Astrocyte (in vitro differentiated cells and primary cell): ENCODE measurements at regions not wholly inside any gene's neighbourhood (a gene's known extent, or its start where the extent isn't known, plus 50 kb on each side); places are given as distances from the start of the nearest gene placed in this dataset.
"Not testable (repeated sequence)": the region's sequence is repeated elsewhere in the genome, so short reads cannot be mapped to it uniquely, and the experiment has no call there.

ENCODE experiments used
- DNase-seq: peaks from one replicate; pipeline ENCODE4 v3.0.0-alpha.2; 2010; ENCODE audit warnings: low read depth
- FAIRE-seq: peaks from 2 replicates; lab custom pipeline; 2011; peaks lifted over from hg19 to GRCh38; lab: Jason Lieb, UNC
- H2AFZ ChIP-seq: 2 replicates; pipeline ENCODE4 v1.6.0; 2012; ENCODE audit warnings: low read depth, low read length, inconsistent platforms
- H3K27ac ChIP-seq: 2 replicates; pipeline ENCODE4 v1.5.1; 2011; ENCODE audit warnings: low read depth, low read length, inconsistent platforms
- H3K27me3 ChIP-seq: 2 replicates; pipeline ENCODE4 v1.6.0; 2011; ENCODE audit warnings: low read length, inconsistent platforms; ENCODE audit not compliant: insufficient read depth
- H3K36me3 ChIP-seq: 2 replicates; pipeline ENCODE4 v1.5.1; 2011; ENCODE audit warnings: low read length, inconsistent platforms; ENCODE audit not compliant: insufficient read depth
- H3K4me1 ChIP-seq: 2 replicates; pipeline ENCODE4 v1.5.1; 2011; ENCODE audit warnings: low read length, inconsistent platforms; ENCODE audit not compliant: insufficient read depth
- H3K4me2 ChIP-seq: 2 replicates; pipeline ENCODE4 v1.6.0; 2012; ENCODE audit warnings: low read length, inconsistent platforms
- H3K4me3 ChIP-seq: 2 replicates; pipeline ENCODE4 v1.5.1; 2011; ENCODE audit warnings: low read depth, mild to moderate bottlenecking, low read length, inconsistent platforms; ENCODE audit not compliant: insufficient read depth
- H3K79me2 ChIP-seq: 2 replicates; pipeline ENCODE4 v1.6.0; 2012; ENCODE audit warnings: mild to moderate bottlenecking, low read length, inconsistent platforms; ENCODE audit not compliant: insufficient read depth
- H3K9ac ChIP-seq: 2 replicates; pipeline ENCODE4 v1.6.0; 2012; ENCODE audit warnings: mild to moderate bottlenecking, low read length, inconsistent platforms
- H3K9me3 ChIP-seq: 2 replicates; pipeline ENCODE4 v1.5.1; 2012; ENCODE audit warnings: low read depth, mild to moderate bottlenecking, low read length, inconsistent platforms; ENCODE audit not compliant: insufficient read depth
- H4K20me1 ChIP-seq: 2 replicates; pipeline ENCODE4 v1.6.0; 2012; ENCODE audit warnings: low read length, inconsistent platforms; ENCODE audit not compliant: insufficient read depth
- H3K27ac Mint-ChIP-seq: one replicate; pipeline ENCODE4 v1.8.0; 2021; ENCODE audit warnings: mild to moderate bottlenecking, mixed read lengths; ENCODE audit not compliant: unreplicated experiment
- H3K27me3 Mint-ChIP-seq: one replicate; pipeline ENCODE4 v1.8.0; 2021; ENCODE audit warnings: low read depth, mixed read lengths; ENCODE audit not compliant: unreplicated experiment
- H3K36me3 Mint-ChIP-seq: one replicate; pipeline ENCODE4 v1.8.0; 2021; ENCODE audit warnings: low read depth, mixed read lengths; ENCODE audit not compliant: unreplicated experiment
- H3K4me1 Mint-ChIP-seq: one replicate; pipeline ENCODE4 v1.8.0; 2021; ENCODE audit warnings: low read depth, mixed read lengths; ENCODE audit not compliant: unreplicated experiment
- H3K4me3 Mint-ChIP-seq: one replicate; pipeline ENCODE4 v1.8.0; 2021; ENCODE audit warnings: mild to moderate bottlenecking, moderate library complexity, mixed read lengths; ENCODE audit not compliant: unreplicated experiment
- H3K9me3 Mint-ChIP-seq: one replicate; pipeline ENCODE4 v1.8.0; 2021; ENCODE audit warnings: mild to moderate bottlenecking, mixed read lengths; ENCODE audit not compliant: unreplicated experiment
- EZH2 ChIP-seq: IDR thresholded peaks from 2 replicates; pipeline ENCODE4 v1.6.1; 2012; ENCODE audit warnings: mild to moderate bottlenecking, low read length, inconsistent platforms; ENCODE audit not compliant: insufficient read depth
- TF ChIP-seq, protein P1 (sequence below): IDR thresholded peaks from 2 replicates; pipeline ENCODE4 v1.5.1; 2011; ENCODE audit warnings: low read depth, mild to moderate bottlenecking, inconsistent platforms, low read length, moderate library complexity; ENCODE audit not compliant: insufficient read depth

DNA sequence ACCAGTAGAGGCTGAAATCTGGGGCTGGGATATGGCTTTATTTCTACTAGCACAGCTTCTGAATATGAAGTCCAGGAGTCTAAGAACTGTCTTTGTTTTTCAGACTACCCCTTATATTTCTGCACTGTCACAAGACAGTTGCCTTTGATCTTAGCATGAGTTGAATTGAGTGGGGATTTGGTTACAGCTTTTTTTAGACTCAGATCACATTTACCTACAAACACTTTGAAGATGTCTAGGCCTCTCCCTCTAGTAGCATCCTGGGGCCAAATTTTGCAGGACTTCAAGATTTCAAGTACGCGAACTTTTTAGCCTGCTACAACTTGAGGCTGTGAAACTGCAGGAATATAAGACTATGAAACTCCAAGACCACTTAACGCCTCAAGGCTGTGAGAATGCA is 240.2 kb downstream of the NEBL start:
- Histone ChIP-seq H3K4me3 (no peak overlapping the region), H3K79me2 (no peaks in the 10 kb centered on the region), H4K20me1 (no peaks in the 10 kb centered on the region), H3K27me3 (no peaks in the 10 kb centered on the region), H3K4me1 (no peaks in the 10 kb centered on the region), H2AFZ (no peak overlapping the region), H3K4me2 (no peak overlapping the region), H3K9ac (no peak overlapping the region), H3K27ac (no peak overlapping the region), H3K36me3 (no peaks in the 10 kb centered on the region), H3K9me3 (no peaks in the 10 kb centered on the region)
- no peaks in the 10 kb centered on the region for H3K27me3 Mint-ChIP-seq
- H3K4me3 Mint-ChIP-seq: no peak overlapping the region
- DNase-seq: no peak
- H3K27ac Mint-ChIP-seq: no peak overlapping the region
- peaks cover 4% of the 10 kb centered on the region for H3K9me3 Mint-ChIP-seq
- TF ChIP-seq EZH2: no peak
- TF ChIP-seq, protein P1, sequence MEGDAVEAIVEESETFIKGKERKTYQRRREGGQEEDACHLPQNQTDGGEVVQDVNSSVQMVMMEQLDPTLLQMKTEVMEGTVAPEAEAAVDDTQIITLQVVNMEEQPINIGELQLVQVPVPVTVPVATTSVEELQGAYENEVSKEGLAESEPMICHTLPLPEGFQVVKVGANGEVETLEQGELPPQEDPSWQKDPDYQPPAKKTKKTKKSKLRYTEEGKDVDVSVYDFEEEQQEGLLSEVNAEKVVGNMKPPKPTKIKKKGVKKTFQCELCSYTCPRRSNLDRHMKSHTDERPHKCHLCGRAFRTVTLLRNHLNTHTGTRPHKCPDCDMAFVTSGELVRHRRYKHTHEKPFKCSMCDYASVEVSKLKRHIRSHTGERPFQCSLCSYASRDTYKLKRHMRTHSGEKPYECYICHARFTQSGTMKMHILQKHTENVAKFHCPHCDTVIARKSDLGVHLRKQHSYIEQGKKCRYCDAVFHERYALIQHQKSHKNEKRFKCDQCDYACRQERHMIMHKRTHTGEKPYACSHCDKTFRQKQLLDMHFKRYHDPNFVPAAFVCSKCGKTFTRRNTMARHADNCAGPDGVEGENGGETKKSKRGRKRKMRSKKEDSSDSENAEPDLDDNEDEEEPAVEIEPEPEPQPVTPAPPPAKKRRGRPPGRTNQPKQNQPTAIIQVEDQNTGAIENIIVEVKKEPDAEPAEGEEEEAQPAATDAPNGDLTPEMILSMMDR: no peak
- no peaks in the 10 kb centered on the region for H3K4me1 Mint-ChIP-seq
- FAIRE-seq: no peak
- no peaks in the 10 kb centered on the region for H3K36me3 Mint-ChIP-seq

DNA sequence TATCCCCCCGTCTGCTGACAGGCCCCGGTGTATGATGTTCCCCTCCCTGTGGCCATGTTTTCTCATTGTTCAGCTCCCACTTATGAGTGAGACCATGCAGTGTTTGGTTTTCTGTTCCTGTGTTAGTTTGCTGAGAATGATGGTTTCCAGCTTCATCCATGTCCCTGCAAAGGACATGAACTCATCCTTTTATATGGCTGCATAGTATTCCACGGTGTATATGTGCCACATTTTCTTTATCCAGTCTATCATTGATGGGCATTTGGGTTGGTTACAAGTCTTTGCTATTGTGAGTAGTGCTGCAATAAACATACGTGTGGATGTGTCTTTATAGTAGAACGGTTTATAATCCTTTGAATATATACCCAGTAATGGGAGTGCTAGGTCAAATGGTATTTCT is 244.7 kb downstream of the NEBL start:
- H3K4me3 ChIP-seq, FAIRE-seq, H3K4me1 ChIP-seq, H3K36me3 ChIP-seq, DNase-seq, H3K79me2 ChIP-seq, H3K4me1 Mint-ChIP-seq, H4K20me1 ChIP-seq, H3K9me3 Mint-ChIP-seq, H3K9ac ChIP-seq, H2AFZ ChIP-seq, H3K4me3 Mint-ChIP-seq, H3K4me2 ChIP-seq, H3K36me3 Mint-ChIP-seq, H3K27ac Mint-ChIP-seq, H3K27ac ChIP-seq, H3K9me3 ChIP-seq, H3K27me3 Mint-ChIP-seq, H3K27me3 ChIP-seq: not testable (repeated sequence)

DNA sequence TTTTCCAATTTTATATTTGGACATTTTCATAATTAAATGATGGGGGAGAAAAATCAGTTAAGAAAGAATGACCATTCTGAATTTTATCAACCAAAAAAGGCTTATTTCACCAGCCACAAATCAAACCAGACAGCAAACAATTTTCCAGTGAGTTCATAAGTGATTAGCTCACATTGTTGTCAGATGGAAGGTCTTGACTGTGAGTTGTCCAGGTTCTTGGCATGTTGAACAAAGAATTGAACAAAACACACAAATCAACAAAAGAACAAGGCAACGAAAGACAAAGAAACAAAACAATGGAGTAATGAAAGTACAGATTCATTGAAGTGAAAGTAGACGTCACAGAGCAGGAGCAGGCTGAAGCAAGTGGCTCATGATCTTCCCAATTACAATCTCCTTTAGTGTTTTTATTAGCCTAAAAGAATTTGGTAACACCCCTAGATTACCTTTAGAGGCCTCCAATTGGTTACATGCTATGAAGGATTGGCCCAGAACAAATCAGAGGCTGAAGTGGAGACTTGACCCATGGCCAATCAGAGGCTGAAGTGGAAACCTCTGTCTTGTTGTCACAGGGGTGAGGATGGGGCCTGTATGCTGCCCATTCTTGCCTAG is 248.7 kb downstream of the NEBL start:
- H3K27me3 Mint-ChIP-seq: peaks cover 4% of the 10 kb centered on the region
- no peaks in the 10 kb centered on the region for H3K4me1 Mint-ChIP-seq
- DNase-seq: no peak
- TF ChIP-seq EZH2: no peak
- TF ChIP-seq, protein P1: no peak
- no peak overlapping the region for H3K4me2 ChIP-seq
- no peaks in the 10 kb centered on the region for H3K27me3 ChIP-seq
- no peak overlapping the region for H3K4me3 Mint-ChIP-seq
- no peaks in the 10 kb centered on the region for H3K36me3 Mint-ChIP-seq
- H3K27ac Mint-ChIP-seq: no peak overlapping the region
- no peak for FAIRE-seq
- no peak overlapping the region for H3K9ac ChIP-seq
- H3K9me3 Mint-ChIP-seq: peaks cover 7% of the 10 kb centered on the region
- no peak overlapping the region for H2AFZ ChIP-seq
- no peaks in the 10 kb centered on the region for H3K79me2 ChIP-seq
- no peak overlapping the region for H3K4me3 ChIP-seq
- H3K36me3 ChIP-seq: no peaks in the 10 kb centered on the region
- H3K27ac ChIP-seq: no peak overlapping the region
- no peaks in the 10 kb centered on the region for H3K9me3 ChIP-seq
- H4K20me1 ChIP-seq: no peaks in the 10 kb centered on the region
- no peaks in the 10 kb centered on the region for H3K4me1 ChIP-seq
